Mucosa of descending colon (tissue), 3 donors: ENCODE measurements at regions not wholly inside any gene's neighbourhood (a gene's known extent, or its start where the extent isn't known, plus 50 kb on each side); places are given as distances from the start of the nearest gene placed in this dataset.

ENCODE experiments used
- ATAC-seq: fragments of 200-7000 bp; cut with Tn5 transposase; one replicate; pipeline ENCODE4 v1.9.1; 2020; ENCODE audit warnings: mild to moderate bottlenecking, moderate library complexity
- DNase-seq, 3 donors: peaks; one replicate each; pipeline ENCODE4 v3.0.0-alpha.2; 2020
- H3K36me3 ChIP-seq: fragments of 200-600 bp; one replicate; pipeline ENCODE4 v1.8.0; 2021; ENCODE audit warnings: low read depth, mild to moderate bottlenecking
- H3K4me1 ChIP-seq: fragments of 200-600 bp; one replicate; pipeline ENCODE4 v1.8.0; 2021; ENCODE audit warnings: low read depth, mild to moderate bottlenecking
- H3K4me3 ChIP-seq: fragments of 200-600 bp; one replicate; pipeline ENCODE4 v1.8.0; 2021; ENCODE audit warnings: mild to moderate bottlenecking
- H3K9me3 ChIP-seq: fragments of 200-600 bp; one replicate; pipeline ENCODE4 v1.8.0; 2021; ENCODE audit warnings: mild to moderate bottlenecking
- CTCF ChIP-seq: fragments of 200-600 bp; IDR thresholded peaks from one replicate; pipeline ENCODE4 v1.8.0; 2022; ENCODE audit warnings: antibody characterized with exemption, mild to moderate bottlenecking
- intact Hi-C, 2 donors: fragments of 100-400 bp; cut with DNase I in 1 of 2; cut with micrococcal nuclease in 1 of 2; formaldehyde crosslinking; loops; one replicate each; pipeline versions ENCODE4 v1.11.0 to v1.11.1; 2022; cut with DNase I, micrococcal nuclease
- donor health status: DM: no; HTN: no; CAD: no; lungs with moderate emphysema.
- donor health status: DM: no; HTN: no; CAD: no.
- donor health status: DM: no; HTN: yes; CAD: no.

GRCh38 chr14:97571866-97572555 is 774.8 kb downstream of the VRK1 start:
- H3K36me3 ChIP-seq: no peaks in the 10 kb centered on the region
- intact Hi-C loops: no loop called here
- peak; percentile 14 for ATAC-seq

GRCh38 chr14:97572583-97573458 is 775.6 kb downstream of the VRK1 start:
- no peak for DNase-seq
- H3K4me3 ChIP-seq: no peak overlapping the region
- no peak for TF ChIP-seq CTCF

More at GRCh38 chr14:97571866-97572555, 774.8 kb downstream of the VRK1 start:
- DNase-seq: no peak
- H3K9me3 ChIP-seq: no peaks in the 10 kb centered on the region
- H3K4me1 ChIP-seq: no peaks in the 10 kb centered on the region
- TF ChIP-seq CTCF: no peak
- H3K4me3 ChIP-seq: no peak overlapping the region

GRCh38 chr14:97575677-97576076 is 778.5 kb downstream of the VRK1 start:
- intact Hi-C loops: no loop called here
- no peak for TF ChIP-seq CTCF
- Histone ChIP-seq H3K36me3 (no peaks in the 10 kb centered on the region), H3K4me1 (no peaks in the 10 kb centered on the region), H3K4me3 (no peak overlapping the region), H3K9me3 (no peaks in the 10 kb centered on the region)
- ATAC-seq (no peak), DNase-seq (no peak)

More at GRCh38 chr14:97572583-97573458, 775.6 kb downstream of the VRK1 start:
- ATAC-seq: no peak
- Histone ChIP-seq H3K4me1 (no peaks in the 10 kb centered on the region), H3K36me3 (no peaks in the 10 kb centered on the region), H3K9me3 (no peaks in the 10 kb centered on the region)
- intact Hi-C loops: no loop called here

GRCh38 chr14:97578982-97579548 is 781.9 kb downstream of the VRK1 start:
- Histone ChIP-seq H3K4me3 (no peak overlapping the region), H3K9me3 (no peaks in the 10 kb centered on the region), H3K4me1 (no peaks in the 10 kb centered on the region), H3K36me3 (no peaks in the 10 kb centered on the region)
- ATAC-seq (peak; percentile 29), DNase-seq (no peak)
- intact Hi-C loops: no loop called here
- no peak for TF ChIP-seq CTCF

- intact Hi-C loops: no loop called here
- H3K36me3 ChIP-seq: no peaks in the 10 kb centered on the region
- H3K9me3 ChIP-seq: no peaks in the 10 kb centered on the region
- no peak overlapping the region for H3K4me3 ChIP-seq
- H3K4me1 ChIP-seq: no peaks in the 10 kb centered on the region
- ATAC-seq: no peak
- DNase-seq: no peak
- TF ChIP-seq CTCF: no peak
Measured at GRCh38 chr14:97581016-97581415, 783.8 kb downstream of the VRK1 start.
